Natural killer cell (primary cell): ENCODE measurements at regions not wholly inside any gene's neighbourhood (a gene's known extent, or its start where the extent isn't known, plus 50 kb on each side); places are given as distances from the start of the nearest gene placed in this dataset.

Experiments used
- ATAC-seq, 3 donors: fragments of 150-1000 bp in 2 of 3; fragments of 200-7000 bp in 1 of 3; cut with Tn5 transposase; 1 replicate in 1 of 3; 2 replicates in 2 of 3; pipeline ENCODE4 v1.10.0; 2021; ENCODE audit warnings: mild to moderate bottlenecking in 2 of 3, moderate library complexity in 2 of 3
- DNase-seq, 2 donors: peaks; one replicate each; pipeline versions ENCODE4 v3.0.0 to v3.0.0-alpha.2; 2013 to 2021; ENCODE audit warnings: mixed read lengths in 1 of 2
- H3K27ac ChIP-seq: one replicate; pipeline ENCODE4 v1.5.1; 2013; ENCODE audit warnings: mild to moderate bottlenecking, low read length
- H3K27me3 ChIP-seq: one replicate; pipeline ENCODE4 v1.6.1; 2013; ENCODE audit warnings: low read length; ENCODE audit not compliant: control insufficient read depth, insufficient read depth
- H3K36me3 ChIP-seq: one replicate; pipeline ENCODE4 v1.6.1; 2013; ENCODE audit warnings: low read length; ENCODE audit not compliant: control insufficient read depth, insufficient read depth
- H3K4me1 ChIP-seq: one replicate; pipeline ENCODE4 v1.6.1; 2013; ENCODE audit warnings: low read length; ENCODE audit not compliant: control insufficient read depth, insufficient read depth
- H3K4me3 ChIP-seq: one replicate; pipeline ENCODE4 v1.5.1; 2013; ENCODE audit warnings: low read length
- H3K9me3 ChIP-seq: one replicate; pipeline ENCODE4 v1.6.1; 2013; ENCODE audit warnings: low read length; ENCODE audit not compliant: control insufficient read depth, insufficient read depth
- H3K27ac Mint-ChIP-seq, 2 donors: one replicate each; pipeline ENCODE4 v1.8.0; 2022; ENCODE audit warnings: mild to moderate bottlenecking in 2 of 2, mixed read lengths in 2 of 2, moderate library complexity in 1 of 2
- H3K27me3 Mint-ChIP-seq, 2 donors: one replicate each; pipeline ENCODE4 v1.8.0; 2022; ENCODE audit warnings: low read depth in 2 of 2, mixed read lengths in 2 of 2
- H3K36me3 Mint-ChIP-seq: one replicate; pipeline ENCODE4 v1.8.0; 2022; ENCODE audit warnings: mixed read lengths
- H3K4me1 Mint-ChIP-seq, 2 donors: one replicate each; pipeline ENCODE4 v1.8.0; 2022; ENCODE audit warnings: mixed read lengths in 2 of 2
- H3K4me3 Mint-ChIP-seq: one replicate; pipeline ENCODE4 v1.8.0; 2022; ENCODE audit warnings: mild to moderate bottlenecking, moderate library complexity, mixed read lengths
- H3K9me3 Mint-ChIP-seq, 2 donors: one replicate each; pipeline ENCODE4 v1.8.0; 2022; ENCODE audit warnings: mixed read lengths in 2 of 2
- WGBS: methylation state at CpG from one replicate; pipeline ENCODE4 v1.1.7; 2013; ENCODE audit warnings: missing lambda C conversion rate; ENCODE audit not compliant: insufficient coverage; 5-methylcytosine and 5-hydroxymethylcytosine counted together
- intact Hi-C: fragments of 100-400 bp; cut with micrococcal nuclease; formaldehyde crosslinking; loops from one replicate; pipeline ENCODE4 v1.14.2; 2022
- TF ChIP-seq, protein P1 (sequence below): fragments of 200-600 bp; IDR thresholded peaks from one replicate; pipeline ENCODE4 v1.8.0; 2022; ENCODE audit warnings: antibody characterized with exemption

DNA sequence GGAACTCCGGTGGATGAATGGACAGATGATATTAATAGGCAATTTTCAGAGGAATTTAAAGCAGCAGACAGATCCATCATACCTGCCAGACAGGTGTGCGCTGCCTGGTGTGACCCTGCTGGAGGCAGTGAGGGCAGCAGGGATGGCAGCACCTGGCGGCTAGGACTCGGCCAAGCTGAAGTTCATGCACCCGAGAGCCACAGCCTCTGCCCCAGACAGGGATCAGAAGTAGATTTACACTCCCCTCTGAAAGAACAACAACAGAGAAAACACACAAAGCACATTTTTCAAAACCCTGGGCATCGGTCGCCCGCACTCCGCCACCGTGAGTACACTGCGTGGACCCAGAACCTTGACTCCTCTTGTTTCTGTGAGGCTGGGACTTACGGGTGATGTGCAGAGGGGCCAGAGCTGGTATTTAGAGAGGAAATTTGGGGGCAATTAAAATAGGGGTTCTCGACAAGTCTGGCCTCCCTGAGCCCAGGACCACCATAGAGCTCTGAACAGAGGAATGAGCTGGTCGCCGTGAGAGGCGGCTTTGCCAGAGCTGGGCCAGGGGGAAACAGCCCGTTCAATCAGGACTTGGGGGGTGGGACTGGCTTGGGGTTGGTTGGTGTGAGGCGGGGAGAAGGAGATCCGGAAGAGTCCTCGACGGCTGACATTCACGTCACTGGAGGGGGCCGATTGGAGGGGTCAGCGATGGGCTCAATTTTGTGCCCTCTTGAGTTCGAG is 101.0 kb downstream of the METRNL start:
- no peaks in the 10 kb centered on the region for H3K36me3 Mint-ChIP-seq
- no peak overlapping the region for H3K4me3 ChIP-seq
- TF ChIP-seq, protein P1, sequence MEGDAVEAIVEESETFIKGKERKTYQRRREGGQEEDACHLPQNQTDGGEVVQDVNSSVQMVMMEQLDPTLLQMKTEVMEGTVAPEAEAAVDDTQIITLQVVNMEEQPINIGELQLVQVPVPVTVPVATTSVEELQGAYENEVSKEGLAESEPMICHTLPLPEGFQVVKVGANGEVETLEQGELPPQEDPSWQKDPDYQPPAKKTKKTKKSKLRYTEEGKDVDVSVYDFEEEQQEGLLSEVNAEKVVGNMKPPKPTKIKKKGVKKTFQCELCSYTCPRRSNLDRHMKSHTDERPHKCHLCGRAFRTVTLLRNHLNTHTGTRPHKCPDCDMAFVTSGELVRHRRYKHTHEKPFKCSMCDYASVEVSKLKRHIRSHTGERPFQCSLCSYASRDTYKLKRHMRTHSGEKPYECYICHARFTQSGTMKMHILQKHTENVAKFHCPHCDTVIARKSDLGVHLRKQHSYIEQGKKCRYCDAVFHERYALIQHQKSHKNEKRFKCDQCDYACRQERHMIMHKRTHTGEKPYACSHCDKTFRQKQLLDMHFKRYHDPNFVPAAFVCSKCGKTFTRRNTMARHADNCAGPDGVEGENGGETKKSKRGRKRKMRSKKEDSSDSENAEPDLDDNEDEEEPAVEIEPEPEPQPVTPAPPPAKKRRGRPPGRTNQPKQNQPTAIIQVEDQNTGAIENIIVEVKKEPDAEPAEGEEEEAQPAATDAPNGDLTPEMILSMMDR, result no peak
- ATAC-seq, result no peak
- H3K27me3 Mint-ChIP-seq, result peaks cover 0 to 3% of the 10 kb centered on the region in 2 donors
- peaks cover 23 to 25% of the 10 kb centered on the region in 2 donors for H3K4me1 Mint-ChIP-seq
- H3K9me3 Mint-ChIP-seq, result no peaks in the 10 kb centered on the region
- intact Hi-C loops, result no loop called here
- peak in 1 of 2 donors; percentile 12 for DNase-seq
- no peak overlapping the region for H3K27ac ChIP-seq
- 96% methylated on average over 25 of the region's 25 CpGs for WGBS
- peak overlapping the region in 1 of 2 donors; percentile 52 for H3K27ac Mint-ChIP-seq
- H3K36me3 ChIP-seq, result no peaks in the 10 kb centered on the region
- peaks cover 20% of the 10 kb centered on the region for H3K4me1 ChIP-seq
- H3K9me3 ChIP-seq, result no peaks in the 10 kb centered on the region
- H3K27me3 ChIP-seq, result no peaks in the 10 kb centered on the region
- H3K4me3 Mint-ChIP-seq, result no peak overlapping the region

DNA sequence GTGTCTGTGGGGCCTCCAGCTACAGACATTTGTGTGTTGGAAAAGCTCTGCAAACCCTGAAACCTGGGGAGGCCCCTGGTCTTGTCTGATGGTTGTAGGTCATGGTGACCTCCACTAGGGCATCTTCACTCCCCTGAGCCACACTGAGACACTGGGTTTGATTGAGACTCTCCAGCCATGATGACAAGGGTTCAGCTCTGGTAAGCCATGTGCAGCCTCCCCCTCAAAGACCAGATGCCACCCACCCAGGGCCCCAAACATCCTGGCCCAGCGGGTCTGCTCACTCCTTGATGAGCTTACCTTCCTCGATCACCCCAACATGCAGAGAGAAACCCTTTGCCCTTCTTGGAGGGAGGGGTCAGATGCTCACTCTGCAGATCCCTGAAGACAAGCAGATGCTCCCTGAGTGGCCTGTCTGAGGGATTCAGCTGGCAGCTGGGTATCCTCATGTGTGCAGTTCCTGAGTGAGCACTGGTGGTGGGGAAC is 101.6 kb downstream of the METRNL start:
- Mint-ChIP-seq H3K27me3 (peaks cover 0 to 3% of the 10 kb centered on the region in 2 donors), H3K36me3 (no peaks in the 10 kb centered on the region), H3K4me3 (no peak overlapping the region), H3K27ac (peak overlapping the region in 1 of 2 donors; percentile 52), H3K4me1 (peaks cover 24 to 26% of the 10 kb centered on the region in 2 donors), H3K9me3 (no peaks in the 10 kb centered on the region)
- Histone ChIP-seq H3K36me3 (no peaks in the 10 kb centered on the region), H3K27ac (no peak overlapping the region), H3K4me1 (peaks cover 20% of the 10 kb centered on the region), H3K27me3 (no peaks in the 10 kb centered on the region), H3K4me3 (no peak overlapping the region), H3K9me3 (no peaks in the 10 kb centered on the region)
- intact Hi-C loops, result no loop called here
- DNase-seq (no peak), ATAC-seq (peak in 1 of 3 donors; percentile 34)
- 82% methylated on average over 2 of the region's 2 CpGs for WGBS
- TF ChIP-seq, protein P1, result no peak

DNA sequence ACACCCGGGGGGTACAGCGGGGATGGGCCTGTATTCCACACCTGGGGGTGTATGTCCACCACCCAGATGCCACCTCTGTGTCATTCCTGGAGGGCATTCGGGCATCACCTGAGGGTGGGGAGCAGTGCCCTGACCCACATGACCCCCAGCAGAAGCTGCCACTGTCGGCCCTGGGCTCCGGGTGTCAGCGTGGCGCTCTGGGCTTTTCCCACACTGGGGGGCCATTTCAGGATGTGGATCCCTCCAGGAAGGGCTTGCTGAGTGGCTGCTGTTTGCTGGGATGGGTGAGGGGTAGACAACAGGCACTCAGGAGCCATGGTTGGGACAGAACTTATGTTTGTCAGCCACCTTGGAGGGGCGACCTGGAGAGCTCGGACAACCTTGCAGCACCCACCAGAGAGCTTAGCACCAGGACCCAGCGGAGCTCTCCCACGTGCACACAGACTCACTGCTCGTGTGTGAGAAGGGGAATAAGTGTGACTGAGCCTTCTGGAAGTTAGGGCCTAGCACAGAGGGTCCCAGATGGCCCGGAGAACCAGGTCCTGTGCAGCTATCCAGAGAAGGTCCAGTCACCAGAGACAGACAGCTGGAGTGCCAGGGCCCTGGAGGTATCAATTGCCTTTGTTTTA is 102.7 kb downstream of the METRNL start:
- no peak overlapping the region for H3K4me3 Mint-ChIP-seq
- Histone ChIP-seq H3K4me1 (peaks cover 20% of the 10 kb centered on the region), H3K27me3 (no peaks in the 10 kb centered on the region), H3K36me3 (no peaks in the 10 kb centered on the region), H3K9me3 (no peaks in the 10 kb centered on the region), H3K27ac (no peak overlapping the region), H3K4me3 (no peak overlapping the region)
- intact Hi-C loops, result no loop called here
- no peak for ATAC-seq
- H3K27ac Mint-ChIP-seq, result peak overlapping the region; percentile 51 to 79
- H3K27me3 Mint-ChIP-seq, result peaks cover 0 to 2% of the 10 kb centered on the region in 2 donors
- H3K9me3 Mint-ChIP-seq, result no peaks in the 10 kb centered on the region
- no peaks in the 10 kb centered on the region for H3K36me3 Mint-ChIP-seq
- H3K4me1 Mint-ChIP-seq, result peaks cover 22 to 32% of the 10 kb centered on the region in 2 donors
- WGBS, result 76% methylated on average over 13 of the region's 13 CpGs
- TF ChIP-seq, protein P1, result no peak
- peak in 1 of 2 donors; percentile 14 for DNase-seq
